H9 (cell line): ENCODE measurements at regions not wholly inside any gene's neighbourhood (a gene's known extent, or its start where the extent isn't known, plus 50 kb on each side); places are given as distances from the start of the nearest gene placed in this dataset.

Source experiments
- DNase-seq: peaks from one replicate; pipeline ENCODE4 v3.0.0-alpha.2; 2017
- H2AFZ ChIP-seq: one replicate; pipeline ENCODE4 v1.6.1; 2013; ENCODE audit warnings: mild to moderate bottlenecking, low read length, control low read depth, moderate library complexity
- H2AK5ac ChIP-seq: 2 replicates; pipeline ENCODE4 v1.6.1; 2013; ENCODE audit warnings: low read length, control low read depth, mixed read lengths; ENCODE audit not compliant: insufficient read length
- H2BK120ac ChIP-seq: one replicate; pipeline ENCODE4 v1.6.1; 2013; ENCODE audit warnings: low read depth, mild to moderate bottlenecking, low read length, control low read depth, inconsistent platforms; ENCODE audit not compliant: poor library complexity, severe bottlenecking
- H2BK12ac ChIP-seq: 2 replicates; pipeline ENCODE4 v1.6.1; 2013; ENCODE audit warnings: low read length, control low read depth, mixed read lengths, low read depth; ENCODE audit not compliant: insufficient read length
- H2BK15ac ChIP-seq: 2 replicates; pipeline ENCODE4 v1.6.1; 2013; ENCODE audit warnings: low read depth, low read length, control low read depth
- H2BK20ac ChIP-seq: one replicate; pipeline ENCODE4 v1.6.1; 2013; ENCODE audit warnings: low read depth, mild to moderate bottlenecking, low read length, control low read depth, inconsistent platforms; ENCODE audit not compliant: poor library complexity, severe bottlenecking
- H2BK5ac ChIP-seq: 2 replicates; pipeline ENCODE4 v1.6.1; 2013; ENCODE audit warnings: low read length, control low read depth, mixed read lengths; ENCODE audit not compliant: insufficient read length
- H3K14ac ChIP-seq: 2 replicates; pipeline ENCODE4 v1.6.1; 2013; ENCODE audit warnings: low read length, control low read depth; ENCODE audit not compliant: insufficient read depth
- H3K18ac ChIP-seq: 2 replicates; pipeline ENCODE4 v1.6.1; 2013; ENCODE audit warnings: low read depth, mild to moderate bottlenecking, mixed read lengths, low read length, control low read depth; ENCODE audit not compliant: insufficient read length
- H3K23ac ChIP-seq: 2 replicates; pipeline ENCODE4 v1.6.1; 2013; ENCODE audit warnings: low read length, control low read depth, mixed read lengths, low read depth; ENCODE audit not compliant: insufficient read length
- H3K23me2 ChIP-seq: 2 replicates; pipeline ENCODE4 v1.6.1; 2013; ENCODE audit warnings: low read depth, mild to moderate bottlenecking, mixed read lengths, low read length, control low read depth; ENCODE audit not compliant: insufficient read length, poor library complexity, severe bottlenecking
- H3K27ac ChIP-seq: 2 replicates; pipeline ENCODE4 v1.5.1; 2013; ENCODE audit warnings: low read length, control low read depth, mixed read lengths, low read depth; ENCODE audit not compliant: insufficient read length
- H3K27me3 ChIP-seq: 2 replicates; pipeline ENCODE4 v1.6.1; 2013; ENCODE audit warnings: low read length, control low read depth, inconsistent platforms; ENCODE audit not compliant: insufficient read depth
- H3K4ac ChIP-seq: 2 replicates; pipeline ENCODE4 v1.6.1; 2013; ENCODE audit warnings: low read depth, mild to moderate bottlenecking, control low read depth, inconsistent platforms, low read length, moderate library complexity
- H3K4me1 ChIP-seq: 2 replicates; pipeline ENCODE4 v1.6.1; 2013; ENCODE audit warnings: low read length, control low read depth, inconsistent platforms; ENCODE audit not compliant: insufficient read depth
- H3K4me2 ChIP-seq: 2 replicates; pipeline ENCODE4 v1.6.1; 2013; ENCODE audit warnings: low read length, control low read depth, mixed read lengths; ENCODE audit not compliant: insufficient read length, insufficient read depth
- H3K56ac ChIP-seq: 2 replicates; pipeline ENCODE4 v1.6.1; 2013; ENCODE audit warnings: low read depth, mild to moderate bottlenecking, mixed read lengths, low read length, control low read depth; ENCODE audit not compliant: insufficient read length
- H3K79me1 ChIP-seq: 2 replicates; pipeline ENCODE4 v1.6.1; 2013; ENCODE audit warnings: low read depth, mild to moderate bottlenecking, moderate library complexity, low read length, control low read depth, inconsistent platforms; ENCODE audit not compliant: insufficient read depth, poor library complexity, severe bottlenecking
- H3K79me2 ChIP-seq: 2 replicates; pipeline ENCODE4 v1.6.1; 2013; ENCODE audit warnings: low read length, control low read depth, inconsistent platforms; ENCODE audit not compliant: insufficient read depth
- H3K9ac ChIP-seq: 2 replicates; pipeline ENCODE4 v1.6.1; 2013; ENCODE audit warnings: low read length, control low read depth, mixed read lengths; ENCODE audit not compliant: insufficient read length; ENCODE audit errors: extremely low read depth
- H3K9me3 ChIP-seq: one replicate; pipeline ENCODE4 v1.6.1; 2013; ENCODE audit warnings: low read depth, low read length, inconsistent platforms; ENCODE audit not compliant: control insufficient read depth
- H3T11ph ChIP-seq: one replicate; pipeline ENCODE4 v1.6.1; 2013; ENCODE audit warnings: mild to moderate bottlenecking, low read length, control low read depth, inconsistent platforms
- H4K20me1 ChIP-seq: one replicate; pipeline ENCODE4 v1.6.1; 2013; ENCODE audit not compliant: control insufficient read depth, insufficient read length, insufficient read depth
- H4K5ac ChIP-seq: 2 replicates; pipeline ENCODE4 v1.6.1; 2013; ENCODE audit warnings: low read depth, mild to moderate bottlenecking, mixed read lengths, low read length, control low read depth; ENCODE audit not compliant: insufficient read length
- H4K8ac ChIP-seq: replicated peaks from 2 replicates; pipeline ENCODE4 v1.6.1; 2013; ENCODE audit warnings: low read length, control low read depth, mixed read lengths, low read depth; ENCODE audit not compliant: insufficient read length
- H4K91ac ChIP-seq: 2 replicates; pipeline ENCODE4 v1.6.1; 2013; ENCODE audit warnings: low read depth, mild to moderate bottlenecking, moderate library complexity, mixed read lengths, low read length, control low read depth; ENCODE audit not compliant: insufficient read length
- H3K27ac Mint-ChIP-seq, 3 experiments: 2 replicates in 2 of 3; 3 replicates in 1 of 3; pipeline ENCODE4 v1.8.0; 2020 to 2021; ENCODE audit warnings: mixed read lengths in 3 of 3, mild to moderate bottlenecking in 1 of 3, moderate library complexity in 1 of 3
- H3K27me3 Mint-ChIP-seq: 2 replicates; pipeline ENCODE4 v1.8.0; 2021; ENCODE audit warnings: low read depth, mild to moderate bottlenecking, moderate library complexity, mixed read lengths
- H3K36me3 Mint-ChIP-seq, 3 experiments: 2 replicates in 2 of 3; 3 replicates in 1 of 3; pipeline ENCODE4 v1.8.0; 2020 to 2021; ENCODE audit warnings: low read depth in 3 of 3, mixed read lengths in 3 of 3; ENCODE audit not compliant: insufficient read depth in 1 of 3
- H3K4me1 Mint-ChIP-seq, 2 experiments: 2 replicates each; pipeline ENCODE4 v1.8.0; 2020; ENCODE audit warnings: mixed read lengths in 2 of 2
- H3K4me3 Mint-ChIP-seq, 2 experiments: 2 replicates in 1 of 2; 3 replicates in 1 of 2; pipeline ENCODE4 v1.8.0; 2020 to 2021; ENCODE audit warnings: mild to moderate bottlenecking in 2 of 2, mixed read lengths in 2 of 2, moderate library complexity in 1 of 2
- H3K9me3 Mint-ChIP-seq, 2 experiments: 2 replicates in 1 of 2; 3 replicates in 1 of 2; pipeline ENCODE4 v1.8.0; 2020; ENCODE audit warnings: mild to moderate bottlenecking in 2 of 2, mixed read lengths in 2 of 2, moderate library complexity in 1 of 2
- CTCF ChIP-seq: fragments of 200-600 bp; sonication (generic); conservative IDR thresholded peaks from 3 replicates; pipeline ENCODE4 v1.8.0; 2021; ENCODE audit warnings: antibody characterized with exemption, mild to moderate bottlenecking

- Histone ChIP-seq H3K4me2 (no peak overlapping the region), H3K9me3 (no peaks in the 10 kb centered on the region), H3K4me1 (no peaks in the 10 kb centered on the region), H3K14ac (no peak overlapping the region), H4K91ac (no peak overlapping the region), H4K20me1 (no peaks in the 10 kb centered on the region), H3K56ac (no peak overlapping the region), H2BK20ac (no peak overlapping the region), H3K23me2 (no peaks in the 10 kb centered on the region), H2AK5ac (no peak overlapping the region), H3K79me2 (no peaks in the 10 kb centered on the region), H4K5ac (no peak overlapping the region), H3K9ac (no peak overlapping the region), H3K23ac (no peak overlapping the region), H3K79me1 (no peaks in the 10 kb centered on the region), H2BK15ac (no peak overlapping the region), H3T11ph (no peak overlapping the region), H4K8ac (no peak overlapping the region), H3K27ac (no peak overlapping the region), H2BK5ac (no peak overlapping the region), H3K18ac (no peak overlapping the region), H2AFZ (no peak overlapping the region), H2BK120ac (no peak overlapping the region), H3K4ac (no peak overlapping the region), H3K27me3 (no peaks in the 10 kb centered on the region), H2BK12ac (no peak overlapping the region)
- Mint-ChIP-seq H3K4me3 (no peak overlapping the region), H3K27ac (no peak overlapping the region), H3K9me3 (peaks cover 5% of the 10 kb centered on the region in 2 experiments; a peak in 4 of 5 replicates), H3K36me3 (peaks cover 0 to 5% (median 0%) of the 10 kb centered on the region in 3 experiments; a peak in 3 of 7 replicates), H3K4me1 (peaks cover 0 to 5% of the 10 kb centered on the region in 2 experiments; a peak in 1 of 4 replicates), H3K27me3 (no peaks in the 10 kb centered on the region)
- DNase-seq, result no peak
- TF ChIP-seq CTCF, result no peak
Measured at GRCh38 chr3:191555037-191555436, 94.1 kb downstream of the PYDC2 start.
